ENCODE measurements at regions not wholly inside any gene's neighbourhood (a gene's known extent, or its start where the extent isn't known, plus 50 kb on each side); places are given as distances from the start of the nearest gene placed in this dataset.
"Not testable (repeated sequence)": the region's sequence is repeated elsewhere in the genome, so short reads cannot be mapped to it uniquely, and the experiment has no call there.

DNA sequence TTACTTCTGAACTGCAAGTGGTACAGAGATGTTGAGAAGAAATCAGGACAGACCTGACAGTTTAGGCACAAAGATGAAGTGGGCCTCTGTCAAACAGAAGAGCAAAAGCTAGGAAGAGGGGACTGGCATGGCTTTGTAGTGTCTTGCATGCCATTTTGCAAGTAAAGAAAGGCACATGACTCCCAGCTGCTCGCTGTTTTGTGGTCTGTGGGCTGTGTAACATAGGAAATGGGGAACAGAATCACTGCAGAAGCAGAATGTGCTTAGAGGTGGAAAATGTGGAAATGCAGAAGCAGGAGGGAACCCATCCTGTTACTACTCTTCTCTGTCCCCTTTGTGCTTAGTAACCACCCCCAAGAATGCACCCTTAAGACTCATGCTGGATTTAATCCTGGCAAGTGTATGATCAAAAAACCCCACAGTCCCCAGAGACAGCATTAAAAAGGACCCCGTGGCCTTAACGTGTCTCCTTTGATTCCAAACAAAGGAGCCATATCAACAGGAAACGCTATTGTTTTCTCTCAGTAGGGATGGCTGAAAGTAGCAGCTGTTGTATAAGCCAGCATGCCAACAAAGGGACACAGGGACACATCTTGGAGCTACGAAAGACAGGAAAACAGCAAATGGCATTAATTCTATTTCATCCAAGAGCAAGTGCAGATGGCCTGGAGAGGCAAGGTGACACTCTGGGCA lies 177.6 kb upstream of the GLRA2 start:
- no peak for DNase-seq (ENCODE audit: low read depth)

DNA sequence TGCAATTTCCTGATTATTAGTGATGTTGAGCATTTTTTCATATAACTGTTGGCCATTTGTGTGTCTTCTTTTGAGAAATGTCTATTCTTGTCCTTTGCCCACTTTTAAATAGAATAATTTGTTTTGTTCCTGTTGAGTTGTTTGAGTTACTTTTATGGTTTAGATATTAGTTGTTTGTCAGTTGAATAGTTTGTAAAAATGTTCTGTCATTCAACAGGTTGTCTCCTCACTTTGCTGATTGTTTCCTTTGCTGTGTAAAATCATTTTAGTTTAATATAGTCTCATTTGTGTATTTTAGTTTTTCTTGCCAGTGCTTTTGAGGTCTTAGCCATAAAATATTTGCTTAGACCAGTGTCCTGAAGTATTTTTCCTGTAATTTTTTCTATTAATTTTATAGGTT lies 181.8 kb upstream of the GLRA2 start:
- no peak for DNase-seq (ENCODE audit: low read depth)

DNA sequence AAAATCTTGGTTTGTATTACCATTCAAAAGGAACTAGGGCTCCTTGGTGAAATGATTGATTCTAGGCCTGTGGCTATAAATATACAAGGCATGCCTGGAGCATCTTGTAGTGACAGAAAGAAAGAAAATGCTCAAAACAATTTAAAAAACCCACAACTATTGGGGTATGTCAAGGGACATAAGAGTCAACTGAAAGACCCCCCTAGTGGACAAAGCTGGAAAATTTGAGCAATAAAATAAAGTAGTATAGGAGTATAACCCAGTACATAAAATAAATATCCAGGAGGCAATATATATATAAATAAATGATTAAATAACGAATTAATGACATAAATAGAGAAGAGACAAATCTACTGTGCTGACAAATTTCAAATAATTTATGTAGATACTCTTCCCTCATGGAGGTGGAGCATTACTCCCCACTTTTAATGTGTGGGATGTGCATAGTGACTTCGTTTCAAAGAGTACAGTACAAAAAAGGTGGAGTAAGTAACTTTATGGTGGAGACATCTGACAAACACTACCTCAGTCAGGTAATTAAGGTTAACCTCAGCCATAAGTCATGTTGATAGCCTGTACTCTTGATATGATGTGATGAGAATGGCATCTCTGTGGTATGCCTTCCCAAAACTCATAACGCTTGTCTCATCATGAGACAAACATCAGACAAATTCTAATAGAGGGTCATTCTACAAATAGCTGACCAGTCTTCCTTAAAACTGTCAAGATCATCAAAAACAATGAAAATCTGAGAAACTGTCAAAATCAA lies 185.0 kb upstream of the GLRA2 start:
- DNase-seq (ENCODE audit: low read depth), result no peak

DNA sequence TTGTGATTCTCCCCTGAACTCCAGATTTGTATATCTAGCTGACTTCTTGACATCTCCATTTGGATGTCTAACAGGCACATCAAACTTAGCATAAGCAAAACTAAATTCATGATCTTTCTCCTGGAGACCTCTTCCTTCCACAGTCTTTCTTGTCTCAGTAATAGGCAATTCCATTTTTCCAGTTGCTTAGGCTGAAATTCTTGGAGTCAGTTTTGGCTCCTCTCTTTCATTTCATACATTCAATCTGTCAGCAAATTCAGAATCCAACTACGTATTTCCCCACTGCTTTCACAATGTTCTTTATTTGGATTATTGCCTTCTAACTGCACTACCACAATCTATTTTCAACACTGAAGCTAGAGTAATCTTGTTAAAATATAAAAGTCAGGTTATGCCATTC lies 219.9 kb upstream of the GLRA2 start:
- DNase-seq (ENCODE audit: low read depth), result no peak

DNA sequence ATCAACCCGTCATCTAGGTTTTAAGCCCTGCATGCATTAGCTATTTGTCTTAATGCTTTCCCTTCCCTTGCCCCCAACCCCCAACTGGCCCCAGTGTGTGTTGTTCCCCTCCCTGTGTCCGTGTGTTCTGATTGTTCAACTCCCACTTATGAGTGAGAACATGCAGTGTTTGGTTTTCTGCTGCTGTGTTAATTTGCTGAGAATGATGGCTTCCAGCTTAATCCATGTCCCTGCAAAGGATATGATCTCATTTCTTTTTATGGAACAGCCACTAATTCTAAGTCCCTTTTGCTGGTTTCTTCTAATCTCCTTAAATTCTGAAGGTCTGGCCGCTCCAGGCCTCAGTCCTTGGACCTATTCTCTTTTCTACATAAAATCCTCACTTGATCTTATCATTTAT lies 220.4 kb upstream of the GLRA2 start:
- not testable (repeated sequence) for DNase-seq (ENCODE audit: low read depth)

DNA sequence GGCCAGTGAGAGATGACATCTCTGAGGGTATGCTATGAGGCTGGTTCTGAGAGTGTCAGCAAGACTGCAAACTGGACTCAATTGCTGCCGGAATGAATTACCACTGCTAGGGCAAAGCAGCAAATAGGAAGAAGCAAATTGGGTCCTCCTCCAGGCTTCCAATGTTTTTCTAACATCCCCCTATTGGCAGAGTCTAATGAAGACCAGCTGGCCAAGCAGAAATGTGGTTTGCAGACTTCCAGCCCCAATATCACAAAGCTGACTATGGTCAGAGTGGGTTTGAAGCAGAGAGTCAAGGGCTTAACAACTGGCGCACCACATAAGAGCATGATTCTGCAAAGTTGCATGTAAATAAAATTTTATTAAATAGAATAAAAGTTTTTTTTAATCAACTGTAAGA lies 225.4 kb upstream of the GLRA2 start:
- no peak for DNase-seq (ENCODE audit: low read depth)

DNA sequence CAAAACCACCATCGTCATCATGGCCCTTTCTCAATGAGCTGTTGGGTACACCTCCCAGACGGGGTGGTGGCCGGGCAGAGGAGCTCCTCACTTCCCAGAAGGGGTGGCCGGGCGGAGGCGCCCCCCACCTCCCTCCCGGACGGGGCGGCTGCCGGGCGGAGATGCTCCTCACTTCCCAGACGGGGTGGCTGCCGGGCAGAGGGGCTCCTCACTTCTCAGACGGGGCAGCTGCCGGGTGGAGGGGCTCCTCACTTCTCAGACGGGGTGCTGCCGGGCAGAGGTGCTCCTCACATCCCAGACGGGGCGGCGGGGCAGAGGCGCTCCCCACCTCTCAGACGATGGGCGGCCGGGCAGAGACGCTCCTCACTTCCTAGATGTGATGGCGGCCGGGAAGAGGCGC lies 226.8 kb upstream of the GLRA2 start:
- DNase-seq (ENCODE audit: low read depth), result not testable (repeated sequence)

DNA sequence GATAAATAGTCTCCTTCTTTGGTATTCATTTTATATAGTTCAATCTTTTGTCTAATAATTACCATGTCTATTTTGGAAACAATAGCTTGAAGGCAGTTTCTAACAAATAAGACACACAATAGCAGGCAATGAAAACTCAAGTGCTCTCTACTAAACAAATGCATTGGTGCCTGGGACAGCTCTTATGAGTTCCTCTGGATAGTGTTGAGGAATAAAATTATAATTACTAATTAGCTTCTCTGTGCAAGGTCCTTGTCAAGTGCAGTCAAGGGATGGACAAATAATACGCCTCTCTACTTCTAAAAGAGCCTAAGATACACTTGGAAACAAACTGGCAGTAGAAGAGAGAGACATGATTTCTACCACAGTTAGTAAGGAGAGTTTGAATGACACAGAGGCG lies 229.0 kb upstream of the GLRA2 start:
- DNase-seq (ENCODE audit: low read depth), result no peak

DNA sequence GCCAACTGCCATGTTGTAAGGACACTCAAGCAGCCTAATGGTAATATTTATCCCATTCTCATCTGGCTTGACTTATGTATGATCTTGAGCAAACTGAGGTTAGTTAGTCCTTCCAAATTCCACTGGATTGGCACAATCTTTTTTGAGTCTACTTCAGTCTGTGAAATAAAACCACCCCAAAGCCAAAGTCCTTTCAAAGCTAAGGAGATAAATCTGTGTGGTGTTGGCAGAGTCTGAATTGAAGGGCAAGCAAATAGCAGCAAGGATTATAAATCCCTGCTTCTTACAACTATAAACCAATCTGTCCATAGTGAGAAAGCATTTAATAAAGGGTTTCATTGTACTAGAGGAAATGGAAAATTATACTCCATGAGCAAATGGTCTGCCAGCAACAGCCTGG lies 233.9 kb upstream of the GLRA2 start:
- no peak for DNase-seq (ENCODE audit: low read depth)

DNA sequence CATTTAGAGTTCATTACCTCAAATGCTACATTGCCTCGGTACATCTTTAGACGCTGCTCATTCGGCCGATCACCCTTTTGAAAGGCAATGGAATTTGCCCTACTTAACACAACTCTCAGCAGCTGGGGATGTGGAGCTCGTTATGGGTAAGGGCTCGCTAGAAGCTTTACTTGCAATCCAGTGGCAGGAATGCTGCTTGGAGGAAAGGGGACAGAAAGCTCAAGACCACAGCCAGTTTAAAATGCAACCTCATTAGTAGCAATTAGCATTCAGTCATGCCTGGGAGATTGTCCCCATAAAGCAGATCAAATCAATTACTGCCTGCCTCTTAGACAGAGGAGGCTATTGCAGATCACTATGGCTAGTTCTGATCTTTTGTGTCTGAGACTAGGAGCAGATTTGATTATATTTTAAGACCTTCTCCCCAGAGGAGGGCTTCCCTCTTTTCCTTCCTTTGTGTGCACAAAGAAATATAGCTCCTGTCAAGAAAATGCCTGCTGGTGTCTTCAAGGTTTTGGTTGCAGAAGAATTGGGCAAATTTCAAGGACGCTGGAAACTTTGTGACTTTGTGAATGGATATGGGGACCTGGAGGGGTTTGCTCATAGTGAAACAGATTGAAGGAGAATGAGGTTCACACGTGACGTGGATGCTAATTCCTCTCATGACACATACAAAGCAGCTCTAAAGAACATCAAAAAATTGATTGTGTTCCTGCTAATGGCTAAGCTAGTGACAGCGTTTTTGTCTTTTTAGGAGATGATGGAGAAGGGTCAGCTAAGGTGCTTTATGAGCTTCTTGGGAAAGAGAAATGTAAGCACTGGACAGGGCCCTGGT lies 237.5 kb upstream of the GLRA2 start:
- DNase-seq (ENCODE audit: low read depth), result no peak

DNA sequence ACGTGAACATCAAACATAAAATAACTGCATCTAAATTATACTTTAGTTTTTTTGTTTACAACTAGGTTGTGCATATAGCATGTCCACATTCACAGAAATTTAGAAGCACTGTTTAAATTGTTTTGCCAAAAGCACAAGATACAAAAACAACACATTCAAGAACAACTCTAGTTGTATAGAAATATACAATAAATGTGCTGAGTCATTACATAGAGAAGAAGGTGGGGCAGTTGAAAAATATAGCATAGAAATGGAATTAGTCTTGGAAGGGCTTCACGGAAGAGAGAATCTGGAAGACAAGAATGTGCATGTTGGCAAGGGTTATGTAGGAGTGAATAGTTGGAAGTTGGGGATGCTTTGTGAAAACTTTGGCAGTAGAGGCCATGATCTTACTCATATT lies 239.0 kb upstream of the GLRA2 start:
- DNase-seq (ENCODE audit: low read depth), result no peak

DNA sequence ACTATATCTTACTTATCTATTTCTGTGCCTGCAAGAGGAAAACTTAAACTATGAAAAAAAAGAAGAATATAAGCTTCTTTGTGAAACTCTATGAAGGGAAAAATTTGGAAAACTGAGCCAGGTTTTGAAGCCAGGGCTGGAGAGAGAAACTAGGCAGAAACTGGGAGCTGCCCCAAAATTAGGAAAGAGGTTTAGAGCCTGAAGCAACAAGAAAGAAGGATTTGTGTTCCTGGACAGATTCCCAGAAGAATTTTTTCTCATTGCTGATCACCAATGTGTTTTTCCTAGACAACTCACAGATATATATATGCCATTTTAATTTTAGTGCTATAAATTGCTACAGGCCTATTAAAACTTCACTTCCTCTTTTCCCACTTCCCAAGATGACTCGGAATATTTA lies 245.0 kb upstream of the GEMIN8 start:
- no peak for DNase-seq (ENCODE audit: low read depth)

DNA sequence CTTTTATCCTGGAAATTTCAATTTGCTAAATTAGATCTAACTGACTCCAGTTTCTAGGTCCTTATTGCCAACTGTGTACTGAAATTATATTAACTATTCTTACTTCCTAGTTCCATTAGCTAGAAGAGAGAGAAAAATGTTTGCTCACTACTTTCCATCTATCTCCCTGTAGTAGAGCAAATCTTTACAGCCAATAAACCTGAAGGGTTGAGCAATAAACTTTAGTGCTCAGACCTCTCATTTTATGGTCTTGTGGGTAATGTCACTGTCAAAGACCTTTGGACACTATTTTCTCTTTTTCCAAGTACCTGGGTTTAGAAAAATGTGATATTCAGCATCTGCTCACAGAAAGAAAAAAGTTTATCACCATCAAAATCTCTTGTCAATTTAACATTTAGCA lies 237.5 kb upstream of the GEMIN8 start:
- no peak for DNase-seq (ENCODE audit: low read depth)

DNA sequence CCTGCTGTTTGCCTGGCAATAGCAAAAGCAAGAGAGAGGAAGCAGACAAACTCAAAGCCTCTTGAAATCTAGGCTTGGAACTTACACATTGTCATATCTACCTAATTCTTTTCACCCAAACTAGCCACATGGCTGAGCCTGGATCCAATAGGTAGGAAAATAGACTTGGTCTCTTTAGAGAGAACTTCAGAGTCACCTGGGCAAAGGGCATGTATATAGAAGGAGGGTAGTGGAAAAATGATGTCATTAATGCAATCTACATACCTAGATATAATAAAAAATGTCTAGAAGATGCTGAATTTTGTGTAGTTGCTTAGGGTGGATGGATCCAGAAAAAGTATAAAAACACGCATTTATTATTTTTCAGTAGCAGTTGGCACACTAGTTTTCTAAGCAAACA lies 237.0 kb upstream of the GEMIN8 start:
- DNase-seq (ENCODE audit: low read depth), result no peak

DNA sequence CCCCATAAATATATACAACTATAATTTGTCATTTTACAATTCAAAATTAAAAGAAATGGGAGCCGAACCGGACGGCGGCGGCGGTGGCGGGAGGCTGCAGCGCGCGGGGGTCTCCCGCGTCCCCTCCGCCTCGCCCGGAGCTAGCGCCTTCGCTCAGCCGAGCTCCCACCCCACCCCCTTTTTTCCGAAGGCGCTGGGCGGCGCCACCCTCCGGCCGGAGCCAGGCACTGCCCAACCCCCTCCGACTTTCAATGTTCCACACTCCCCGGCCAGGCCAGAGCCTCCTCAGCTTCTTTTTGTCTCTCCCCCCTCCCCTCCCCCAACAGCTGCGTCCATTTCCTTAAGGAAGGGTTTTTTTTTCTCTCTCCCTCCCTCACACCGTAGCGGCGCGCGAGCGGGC lies 214.1 kb upstream of the GEMIN8 start:
- no peak for DNase-seq (ENCODE audit: low read depth)

DNA sequence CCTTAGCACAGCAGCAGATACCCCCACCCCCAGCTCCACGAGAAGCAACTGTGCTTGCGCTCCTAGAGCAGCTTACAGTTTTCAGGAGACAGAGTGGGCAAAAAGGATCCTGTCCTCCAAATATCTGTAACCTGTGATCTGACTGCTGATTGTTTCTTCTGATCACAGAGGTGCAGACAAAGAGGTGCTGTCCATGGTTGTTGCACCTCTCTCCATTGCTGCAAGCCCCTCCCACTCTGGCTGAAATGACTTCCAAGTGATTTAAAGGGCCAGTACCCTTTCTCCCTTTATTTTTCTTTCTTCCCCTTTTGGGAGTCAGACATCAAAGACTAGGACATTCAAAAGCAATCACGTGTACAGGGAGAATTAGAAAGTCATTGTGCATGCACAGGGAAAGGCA lies 205.3 kb upstream of the GEMIN8 start:
- DNase-seq (ENCODE audit: low read depth), result no peak

DNA sequence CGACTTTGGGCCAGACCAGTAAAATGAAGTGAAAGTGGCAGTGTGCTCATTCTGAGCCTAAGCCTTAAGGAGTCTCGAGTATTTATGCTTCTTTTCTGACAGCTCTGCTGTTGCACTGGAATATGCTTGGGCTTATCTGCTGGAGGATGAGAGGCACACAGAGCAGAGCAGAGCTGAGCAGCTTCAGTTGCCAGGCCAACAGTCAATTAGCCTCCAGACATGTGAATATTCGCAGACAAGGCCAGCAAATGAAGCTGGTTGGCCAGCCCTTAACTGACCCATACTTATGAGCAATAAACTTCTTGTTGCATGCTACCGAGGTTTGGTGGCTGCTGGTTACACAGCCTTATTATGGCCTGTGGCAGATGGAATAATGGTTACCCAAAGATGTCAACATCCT lies 203.0 kb upstream of the GEMIN8 start:
- DNase-seq (ENCODE audit: low read depth), result no peak

DNA sequence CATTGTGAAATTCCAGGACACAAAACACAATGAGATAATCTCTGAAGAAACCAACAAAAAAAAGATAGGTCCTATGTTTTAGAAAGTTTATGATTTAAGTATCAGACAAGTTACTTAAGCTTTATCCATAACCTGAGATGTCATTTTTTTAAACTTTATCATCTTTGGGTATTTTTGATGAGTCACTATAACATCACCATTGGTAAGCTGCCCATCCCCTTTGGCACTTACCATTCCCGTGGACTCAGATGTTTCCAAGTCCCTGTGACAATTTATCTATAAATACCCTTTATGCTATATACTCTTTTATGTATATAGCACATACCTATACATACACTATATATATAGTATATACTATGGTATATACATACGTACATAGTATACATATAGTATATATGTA lies 198.9 kb upstream of the GEMIN8 start:
- DNase-seq (ENCODE audit: low read depth), result peak; percentile 32

DNA sequence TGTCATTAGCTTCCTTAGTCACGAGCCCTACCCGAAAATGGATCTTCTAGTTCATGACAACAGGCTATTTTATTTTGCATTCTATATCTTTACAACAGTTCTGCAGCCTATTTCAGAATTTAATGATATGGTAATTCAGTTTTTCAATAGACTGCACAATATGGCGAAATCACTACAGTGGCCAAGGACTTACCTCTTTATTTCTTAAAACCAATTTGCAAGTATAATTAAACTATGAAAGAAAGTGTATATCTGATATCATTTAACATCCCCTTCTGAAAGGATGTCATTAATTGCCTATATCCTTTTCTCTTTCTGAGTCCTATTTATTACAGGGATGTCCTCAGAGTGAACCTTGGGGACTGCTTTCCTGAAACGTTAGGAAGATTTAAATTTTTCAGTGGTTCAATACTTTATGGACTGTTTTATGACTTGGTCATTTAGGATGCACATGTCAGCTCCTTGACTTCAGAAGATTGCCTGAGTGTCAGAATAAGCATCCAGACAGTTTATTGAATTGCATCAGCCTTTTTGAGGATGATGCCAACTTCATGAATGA lies 190.8 kb upstream of the GEMIN8 start:
- DNase-seq (ENCODE audit: low read depth), result no peak

DNA sequence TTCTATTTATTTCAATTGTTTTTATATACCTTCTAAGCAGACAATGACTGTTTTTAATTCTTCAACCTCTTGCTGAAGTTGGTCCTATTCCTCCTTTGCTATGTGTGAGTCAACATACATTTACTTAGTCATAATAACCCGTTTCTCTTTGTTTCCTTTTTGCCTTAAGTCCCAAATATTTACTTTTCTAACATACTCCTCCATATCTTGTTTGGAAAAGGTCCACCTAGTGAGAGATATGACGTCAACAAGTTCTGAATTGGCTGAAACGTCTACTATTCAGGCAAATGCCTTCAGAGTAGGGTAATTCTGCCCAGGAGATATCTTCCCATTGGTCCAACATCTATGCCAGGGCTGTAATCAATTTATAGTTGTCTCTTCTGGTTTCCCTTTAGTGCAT lies 179.3 kb upstream of the GEMIN8 start:
- DNase-seq (ENCODE audit: low read depth), result no peak

DNA sequence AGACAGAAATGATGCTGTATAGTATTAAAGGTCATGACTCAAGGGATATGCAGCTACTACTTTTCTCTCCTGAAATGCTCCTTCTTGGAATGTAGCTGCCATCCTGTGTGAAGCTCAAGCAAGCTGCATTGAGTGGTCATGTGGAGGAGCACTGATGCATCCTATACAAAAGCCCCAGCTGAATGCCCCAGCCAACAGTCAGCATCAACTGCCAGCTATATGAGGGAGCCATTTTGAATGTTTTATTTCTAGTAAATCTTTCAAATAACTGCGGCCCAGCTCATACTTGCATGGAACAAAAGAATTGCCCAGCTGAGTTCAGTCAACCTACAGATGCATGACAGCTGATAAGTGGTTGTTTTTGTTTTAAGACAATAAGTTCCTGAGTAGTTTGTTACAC lies 165.0 kb upstream of the GEMIN8 start:
- no peak for DNase-seq (ENCODE audit: low read depth)

DNA sequence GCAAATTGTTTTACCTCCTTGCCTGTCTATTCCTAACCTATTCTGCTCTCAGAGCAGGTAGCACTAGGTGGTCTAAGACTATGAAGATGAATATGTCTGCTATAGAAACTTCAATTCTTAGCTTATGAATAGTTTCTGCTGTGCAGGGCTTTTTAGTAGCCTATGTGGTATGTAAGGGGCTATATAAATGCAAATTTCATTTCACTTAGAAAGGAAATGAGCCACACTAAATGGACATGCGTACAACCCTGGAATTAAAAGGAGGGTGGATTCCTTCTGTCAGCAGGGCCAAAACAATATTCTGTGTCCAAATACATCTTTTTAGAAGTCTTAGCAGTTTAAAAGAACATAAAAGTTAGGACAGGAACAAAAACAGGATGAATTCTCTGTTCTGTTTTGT lies 163.9 kb upstream of the GEMIN8 start:
- DNase-seq (ENCODE audit: low read depth), result no peak

DNA sequence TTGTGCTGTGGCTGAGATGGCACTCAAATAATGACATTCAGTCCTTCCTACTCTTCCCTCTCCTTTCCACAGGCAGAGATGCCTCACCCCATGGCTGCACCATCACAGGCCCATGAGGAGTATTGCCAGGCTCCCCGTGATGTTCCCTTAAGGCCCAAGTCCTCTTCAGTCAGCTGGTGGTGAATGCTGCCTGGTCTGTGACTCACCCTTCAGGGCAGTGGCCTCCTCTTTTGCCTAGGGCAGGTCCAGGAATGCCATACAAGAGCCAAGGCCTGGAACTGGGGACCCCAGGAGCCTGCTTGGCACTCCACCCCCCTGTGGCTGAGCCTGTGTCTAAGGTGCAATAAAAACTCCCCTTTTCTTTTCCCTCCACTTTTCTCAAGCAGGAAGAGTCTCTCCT lies 144.2 kb upstream of the GEMIN8 start:
- DNase-seq (ENCODE audit: low read depth), result no peak
